Caco-2 (cell line): ENCODE measurements at regions not wholly inside any gene's neighbourhood (a gene's known extent, or its start where the extent isn't known, plus 50 kb on each side); places are given as distances from the start of the nearest gene placed in this dataset.

Source experiments
- BruUV-seq: library from RNA; stranded (reverse); fragments of 400-500 nt; replicated peaks from 2 replicates; lab custom pipeline; 2021; lab: Mats Ljungman, UMichigan
- CTCF ChIA-PET: fragments of 300-600 bp; sonication (Branson Sonifier 250); formaldehyde crosslinking; loops from one replicate; lab custom pipeline; 2022; ENCODE audit warnings: antibody characterized with exemption; lab: Charles Lee
- POLR2A ChIA-PET: fragments of 300-600 bp; sonication (Branson Sonifier 250); formaldehyde crosslinking; loops from one replicate; lab custom pipeline; 2022; ENCODE audit warnings: antibody characterized with exemption; lab: Charles Lee
- DNase-seq, 2 experiments: peaks; one replicate each; pipeline versions ENCODE4 v3.0.0 to v3.0.0-alpha.2; 2020 to 2022
- H3K27me3 ChIP-seq: replicated peaks from 2 replicates; pipeline ENCODE4 v1.6.0; 2011; ENCODE audit warnings: low read length; ENCODE audit not compliant: control insufficient read depth, insufficient read depth
- H3K36me3 ChIP-seq: 2 replicates; pipeline ENCODE4 v1.5.1; 2011; ENCODE audit warnings: low read length; ENCODE audit not compliant: control insufficient read depth, insufficient read depth
- H3K4me1 ChIP-seq: fragments of 250-450 bp; sonication (Bioruptor Pico); 2 replicates; pipeline ENCODE4 v1.5.1; 2020; ENCODE audit warnings: mild to moderate bottlenecking
- H3K4me3 ChIP-seq: 2 replicates; pipeline ENCODE4 v1.5.1; 2011; ENCODE audit warnings: low read depth, mild to moderate bottlenecking, control low read depth, low read length
- H3K9me3 ChIP-seq: fragments of 250-450 bp; sonication (Bioruptor Pico); 2 replicates; pipeline ENCODE4 v1.5.1; 2020; ENCODE audit warnings: mild to moderate bottlenecking, moderate library complexity
- H3K27ac Mint-ChIP-seq: one replicate; pipeline ENCODE4 v1.8.0; 2022; ENCODE audit warnings: mixed read lengths; ENCODE audit not compliant: unreplicated experiment
- H3K27me3 Mint-ChIP-seq: one replicate; pipeline ENCODE4 v1.8.0; 2022; ENCODE audit warnings: mixed read lengths; ENCODE audit not compliant: insufficient read depth, unreplicated experiment
- H3K36me3 Mint-ChIP-seq: one replicate; pipeline ENCODE4 v1.8.0; 2022; ENCODE audit warnings: mild to moderate bottlenecking, mixed read lengths; ENCODE audit not compliant: insufficient read depth, unreplicated experiment
- H3K4me1 Mint-ChIP-seq: one replicate; pipeline ENCODE4 v1.8.0; 2022; ENCODE audit warnings: low read depth, mixed read lengths; ENCODE audit not compliant: unreplicated experiment
- H3K4me3 Mint-ChIP-seq: one replicate; pipeline ENCODE4 v1.8.0; 2022; ENCODE audit warnings: mild to moderate bottlenecking, moderate library complexity, mixed read lengths; ENCODE audit not compliant: unreplicated experiment
- H3K9me3 Mint-ChIP-seq: one replicate; pipeline ENCODE4 v1.8.0; 2022; ENCODE audit warnings: mixed read lengths; ENCODE audit not compliant: unreplicated experiment
- CTCF ChIP-seq, 2 experiments: fragments of 200-600 bp in 1 of 2; IDR thresholded peaks; 1 replicate in 1 of 2; 2 replicates in 1 of 2; pipeline versions ENCODE4 v1.5.1 to v1.8.0; 2011 to 2022; ENCODE audit warnings: antibody characterized with exemption in 1 of 2, control low read depth in 1 of 2, inconsistent platforms in 1 of 2, low read depth in 1 of 2, low read length in 1 of 2, mild to moderate bottlenecking in 1 of 2, moderate library complexity in 1 of 2; ENCODE audit not compliant: insufficient read depth in 1 of 2, severe bottlenecking in 1 of 2, unreplicated experiment in 1 of 2
- intact Hi-C: fragments of 100-400 bp; cut with micrococcal nuclease; formaldehyde crosslinking; loops from one replicate; pipeline ENCODE4 v1.10.0; 2022; ENCODE audit not compliant: unreplicated experiment

- Histone ChIP-seq H3K9me3 (no peaks in the 10 kb centered on the region), H3K4me3 (no peak overlapping the region), H3K4me1 (no peaks in the 10 kb centered on the region), H3K27me3 (no peaks in the 10 kb centered on the region), H3K36me3 (no peaks in the 10 kb centered on the region)
- Mint-ChIP-seq H3K27me3 (peaks cover 9% of the 10 kb centered on the region), H3K36me3 (no peaks in the 10 kb centered on the region), H3K9me3 (no peaks in the 10 kb centered on the region), H3K4me3 (no peak overlapping the region), H3K27ac (no peak overlapping the region), H3K4me1 (no peaks in the 10 kb centered on the region)
- no peak for DNase-seq
- intact Hi-C loops, result no loop called here
- CTCF ChIA-PET, result no interaction called here
- POLR2A ChIA-PET, result no interaction called here
- TF ChIP-seq CTCF (IDR thresholded peaks at IDR 0.05; ENCODE audit: insufficient read depth in 1 of 2, low read depth in 1 of 2, low read length in 1 of 2, severe bottlenecking in 1 of 2, unreplicated experiment in 1 of 2), result no peak
- no TSS peak for BruUV-seq
Observed at GRCh38 chr17:72005332-72006163, 115.3 kb upstream of the SOX9 start.

- no peaks in the 10 kb centered on the region for H3K4me1 ChIP-seq
- Mint-ChIP-seq H3K27me3 (peaks cover 9% of the 10 kb centered on the region), H3K27ac (no peak overlapping the region), H3K36me3 (no peaks in the 10 kb centered on the region), H3K4me1 (no peaks in the 10 kb centered on the region), H3K4me3 (no peak overlapping the region), H3K9me3 (no peaks in the 10 kb centered on the region)
- ChIA-PET POLR2A (no interaction called here), CTCF (no interaction called here)
- no peak for TF ChIP-seq CTCF (IDR thresholded peaks at IDR 0.05; ENCODE audit: insufficient read depth in 1 of 2, low read depth in 1 of 2, low read length in 1 of 2, severe bottlenecking in 1 of 2, unreplicated experiment in 1 of 2)
- intact Hi-C loops, result no loop called here
- DNase-seq, result no peak
- H3K36me3 ChIP-seq, result no peaks in the 10 kb centered on the region
- no peaks in the 10 kb centered on the region for H3K27me3 ChIP-seq
- no peaks in the 10 kb centered on the region for H3K9me3 ChIP-seq
- BruUV-seq, result no TSS peak
- H3K4me3 ChIP-seq, result no peak overlapping the region
Observed at GRCh38 chr17:72008236-72008876, 112.5 kb upstream of the SOX9 start.

GRCh38 chr17:72011561-72011960 is 109.3 kb upstream of the SOX9 start:
- no peaks in the 10 kb centered on the region for H3K9me3 ChIP-seq
- no peak overlapping the region for H3K4me3 ChIP-seq
- Mint-ChIP-seq H3K4me1 (no peaks in the 10 kb centered on the region), H3K4me3 (no peak overlapping the region), H3K27me3 (peaks cover 7% of the 10 kb centered on the region), H3K36me3 (no peaks in the 10 kb centered on the region), H3K27ac (no peak overlapping the region), H3K9me3 (no peaks in the 10 kb centered on the region)
- no peaks in the 10 kb centered on the region for H3K36me3 ChIP-seq
- intact Hi-C loops, result no loop called here
- no peak for DNase-seq
- BruUV-seq, result no TSS peak
- no peaks in the 10 kb centered on the region for H3K27me3 ChIP-seq
- ChIA-PET CTCF (no interaction called here), POLR2A (no interaction called here)
- TF ChIP-seq CTCF (IDR thresholded peaks at IDR 0.05; ENCODE audit: insufficient read depth in 1 of 2, low read depth in 1 of 2, low read length in 1 of 2, severe bottlenecking in 1 of 2, unreplicated experiment in 1 of 2), result no peak
- no peaks in the 10 kb centered on the region for H3K4me1 ChIP-seq
